ENCODE measurements at regions not wholly inside any gene's neighbourhood (a gene's known extent, or its start where the extent isn't known, plus 50 kb on each side); places are given as distances from the start of the nearest gene placed in this dataset.

- TF ChIP-seq CTCF (IDR thresholded peaks at IDR 0.05) = no peak
- TF ChIP-seq POLR2A (IDR thresholded peaks at IDR 0.05) = no peak
Measured at GRCh38 chr4:119678761-119679160, 50.2 kb upstream of the PDE5A start.
